Endothelial cell of umbilical vein (primary cell): ENCODE measurements at regions not wholly inside any gene's neighbourhood (a gene's known extent, or its start where the extent isn't known, plus 50 kb on each side); places are given as distances from the start of the nearest gene placed in this dataset.

Source experiments
- EZH2 ChIP-seq: IDR thresholded peaks from 2 replicates; pipeline ENCODE4 v1.6.1; 2012; ENCODE audit warnings: borderline replicate concordance, low read depth, mild to moderate bottlenecking, moderate library complexity, low read length, inconsistent platforms; ENCODE audit not compliant: severe bottlenecking
- FOS ChIP-seq: IDR thresholded peaks from 2 replicates; pipeline ENCODE4 v1.6.1; 2011; ENCODE audit warnings: mild to moderate bottlenecking, low read length, moderate library complexity, borderline replicate concordance; ENCODE audit not compliant: insufficient read depth
- JUN ChIP-seq: IDR thresholded peaks from 2 replicates; pipeline ENCODE4 v1.6.1; 2011; ENCODE audit warnings: borderline replicate concordance, low read depth; ENCODE audit not compliant: insufficient read length, insufficient read depth
- MYC ChIP-seq: IDR thresholded peaks from one replicate; pipeline ENCODE4 v1.6.1; 2011; ENCODE audit warnings: mild to moderate bottlenecking, low read depth, low read length
- POLR2A ChIP-seq: IDR thresholded peaks from 2 replicates; pipeline ENCODE4 v1.6.1; 2012; ENCODE audit warnings: low read depth, mild to moderate bottlenecking, control low read depth, low read length
- POLR2AphosphoS5 ChIP-seq: IDR thresholded peaks from 2 replicates; pipeline ENCODE4 v1.6.1; 2012; ENCODE audit warnings: low read depth, mild to moderate bottlenecking, control low read depth, low read length, moderate library complexity; ENCODE audit not compliant: insufficient read depth
- TF ChIP-seq, protein P1 (sequence below), 2 donors: IDR thresholded peaks; 1 replicate in 1 of 2; 2 replicates in 1 of 2; pipeline ENCODE4 v1.5.1; 2011; ENCODE audit warnings: low read length in 2 of 2, mild to moderate bottlenecking in 2 of 2, moderate library complexity in 2 of 2, control low read depth in 1 of 2, inconsistent platforms in 1 of 2, low read depth in 1 of 2; ENCODE audit not compliant: insufficient read depth in 1 of 2; ENCODE audit errors: extremely low read depth in 1 of 2
- TF ChIP-seq, protein P2 (sequence below): IDR thresholded peaks from 2 replicates; pipeline ENCODE4 v1.6.1; 2011; ENCODE audit not compliant: insufficient read depth, insufficient read length

DNA sequence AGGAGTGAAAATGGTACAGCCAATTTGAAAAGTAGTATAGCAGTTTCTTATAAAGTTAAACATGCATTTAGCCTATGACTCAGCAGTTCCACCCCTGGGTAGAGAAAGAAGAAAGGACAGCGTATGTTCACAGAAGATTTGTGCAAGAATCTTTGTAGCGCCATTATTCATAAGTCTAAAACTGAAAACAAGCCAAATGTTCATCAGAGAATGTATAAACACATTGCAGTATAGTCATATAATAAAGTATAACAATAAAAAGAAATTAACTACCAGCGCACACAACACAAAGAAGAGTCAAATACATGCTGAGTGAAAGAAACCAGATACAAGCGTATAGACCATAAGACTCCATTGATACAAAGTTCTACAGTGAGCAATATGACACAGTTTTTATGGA, 294.0 kb downstream of the SAMD5 start:
- TF ChIP-seq, protein P1, sequence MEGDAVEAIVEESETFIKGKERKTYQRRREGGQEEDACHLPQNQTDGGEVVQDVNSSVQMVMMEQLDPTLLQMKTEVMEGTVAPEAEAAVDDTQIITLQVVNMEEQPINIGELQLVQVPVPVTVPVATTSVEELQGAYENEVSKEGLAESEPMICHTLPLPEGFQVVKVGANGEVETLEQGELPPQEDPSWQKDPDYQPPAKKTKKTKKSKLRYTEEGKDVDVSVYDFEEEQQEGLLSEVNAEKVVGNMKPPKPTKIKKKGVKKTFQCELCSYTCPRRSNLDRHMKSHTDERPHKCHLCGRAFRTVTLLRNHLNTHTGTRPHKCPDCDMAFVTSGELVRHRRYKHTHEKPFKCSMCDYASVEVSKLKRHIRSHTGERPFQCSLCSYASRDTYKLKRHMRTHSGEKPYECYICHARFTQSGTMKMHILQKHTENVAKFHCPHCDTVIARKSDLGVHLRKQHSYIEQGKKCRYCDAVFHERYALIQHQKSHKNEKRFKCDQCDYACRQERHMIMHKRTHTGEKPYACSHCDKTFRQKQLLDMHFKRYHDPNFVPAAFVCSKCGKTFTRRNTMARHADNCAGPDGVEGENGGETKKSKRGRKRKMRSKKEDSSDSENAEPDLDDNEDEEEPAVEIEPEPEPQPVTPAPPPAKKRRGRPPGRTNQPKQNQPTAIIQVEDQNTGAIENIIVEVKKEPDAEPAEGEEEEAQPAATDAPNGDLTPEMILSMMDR (IDR thresholded peaks at IDR 0.05; ENCODE audit: extremely low read depth in 1 of 2, insufficient read depth in 1 of 2, low read depth in 1 of 2, low read length in 2 of 2) = no peak
- TF ChIP-seq POLR2A (no peak), POLR2AphosphoS5 (no peak), EZH2 (no peak), JUN (no peak), MYC (no peak), FOS (no peak)
- TF ChIP-seq, protein P2, sequence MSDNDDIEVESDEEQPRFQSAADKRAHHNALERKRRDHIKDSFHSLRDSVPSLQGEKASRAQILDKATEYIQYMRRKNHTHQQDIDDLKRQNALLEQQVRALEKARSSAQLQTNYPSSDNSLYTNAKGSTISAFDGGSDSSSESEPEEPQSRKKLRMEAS = no peak
